Testis (tissue), 2 donors: ENCODE measurements at regions not wholly inside any gene's neighbourhood (a gene's known extent, or its start where the extent isn't known, plus 50 kb on each side); places are given as distances from the start of the nearest gene placed in this dataset.

Source experiments
- DNase-seq: peaks from one replicate; pipeline ENCODE4 v3.0.0-alpha.2; 2019
- H3K27ac ChIP-seq, 2 donors: fragments of 200-600 bp; sonication (generic); one replicate each; pipeline ENCODE4 v1.5.1; 2019
- H3K27me3 ChIP-seq: fragments of 200-600 bp; sonication (generic); one replicate; pipeline ENCODE4 v1.5.1; 2019
- H3K36me3 ChIP-seq: fragments of 200-600 bp; sonication (generic); one replicate; pipeline ENCODE4 v1.5.1; 2017; ENCODE audit warnings: low read depth; ENCODE audit errors: missing control alignments
- H3K4me1 ChIP-seq: fragments of 200-600 bp; sonication (generic); one replicate; pipeline ENCODE4 v1.5.1; 2019
- H3K4me3 ChIP-seq, 2 donors: fragments of 200-600 bp; sonication (generic); one replicate each; pipeline ENCODE4 v1.5.1; 2017 to 2019
- H3K9me3 ChIP-seq: fragments of 200-600 bp; sonication (generic); one replicate; pipeline ENCODE4 v1.5.1; 2017
- POLR2A ChIP-seq: fragments of 450-650 bp; IDR thresholded peaks from one replicate; pipeline ENCODE4 v1.6.1; 2017; ENCODE audit warnings: antibody characterized with exemption, mild to moderate bottlenecking, moderate library complexity
- WGBS, 2 donors: methylation state at CpG; one replicate each; pipeline ENCODE4 v1.1.5; 2018; 5-methylcytosine and 5-hydroxymethylcytosine counted together
- intact Hi-C: fragments of 100-400 bp; cut with DNase I; formaldehyde crosslinking; loops from one replicate; pipeline ENCODE4 v1.15.1; 2023; ENCODE audit warnings: low total_unique reads
- TF ChIP-seq, protein P1 (sequence below), 3 experiments: fragments of 450-650 bp in 2 of 3; fragments of 200-600 bp in 1 of 3; sonication (generic) in 1 of 3; IDR thresholded peaks; one replicate each; pipeline ENCODE4 v1.5.1; 2016 to 2019; ENCODE audit warnings: antibody characterized with exemption in 3 of 3, mild to moderate bottlenecking in 2 of 3, moderate library complexity in 1 of 3

DNA sequence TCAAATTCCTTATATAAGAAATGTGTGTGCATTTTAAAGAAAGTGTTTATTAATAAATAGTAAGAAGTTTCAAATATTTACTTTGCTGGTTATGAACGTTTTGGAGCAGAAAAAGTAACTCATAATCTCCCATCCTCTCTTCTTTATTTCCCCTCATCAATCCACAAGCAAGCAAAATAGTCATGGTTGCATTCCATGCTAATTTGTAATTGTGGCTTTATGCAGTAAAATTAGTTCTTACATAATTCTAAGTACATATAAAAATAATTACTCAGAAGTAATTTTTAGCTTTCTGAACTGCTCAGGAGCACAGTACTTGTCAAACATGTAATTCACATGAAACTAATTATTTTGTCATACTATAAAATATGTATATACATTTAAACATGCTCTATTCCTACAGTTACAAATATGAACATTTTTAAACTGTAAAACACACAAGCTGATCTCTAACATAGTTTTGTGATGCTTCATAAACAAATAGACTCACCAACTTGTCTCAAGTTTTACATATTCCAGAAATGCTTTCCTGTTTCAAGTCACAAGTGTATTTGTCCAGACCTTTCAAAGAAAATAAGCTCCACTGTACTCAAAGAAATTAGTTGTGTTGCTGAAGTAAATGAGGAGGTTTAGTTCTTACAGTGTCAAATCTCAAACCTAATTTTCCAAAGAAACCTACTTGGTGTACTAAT, 218.9 kb downstream of the PABPC4L start:
- intact Hi-C loops, result no loop called here
- TF ChIP-seq POLR2A, result no peak
- TF ChIP-seq, protein P1, sequence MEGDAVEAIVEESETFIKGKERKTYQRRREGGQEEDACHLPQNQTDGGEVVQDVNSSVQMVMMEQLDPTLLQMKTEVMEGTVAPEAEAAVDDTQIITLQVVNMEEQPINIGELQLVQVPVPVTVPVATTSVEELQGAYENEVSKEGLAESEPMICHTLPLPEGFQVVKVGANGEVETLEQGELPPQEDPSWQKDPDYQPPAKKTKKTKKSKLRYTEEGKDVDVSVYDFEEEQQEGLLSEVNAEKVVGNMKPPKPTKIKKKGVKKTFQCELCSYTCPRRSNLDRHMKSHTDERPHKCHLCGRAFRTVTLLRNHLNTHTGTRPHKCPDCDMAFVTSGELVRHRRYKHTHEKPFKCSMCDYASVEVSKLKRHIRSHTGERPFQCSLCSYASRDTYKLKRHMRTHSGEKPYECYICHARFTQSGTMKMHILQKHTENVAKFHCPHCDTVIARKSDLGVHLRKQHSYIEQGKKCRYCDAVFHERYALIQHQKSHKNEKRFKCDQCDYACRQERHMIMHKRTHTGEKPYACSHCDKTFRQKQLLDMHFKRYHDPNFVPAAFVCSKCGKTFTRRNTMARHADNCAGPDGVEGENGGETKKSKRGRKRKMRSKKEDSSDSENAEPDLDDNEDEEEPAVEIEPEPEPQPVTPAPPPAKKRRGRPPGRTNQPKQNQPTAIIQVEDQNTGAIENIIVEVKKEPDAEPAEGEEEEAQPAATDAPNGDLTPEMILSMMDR (IDR thresholded peaks at IDR 0.05), result no peak
- H3K27ac ChIP-seq, result no peak overlapping the region
- H3K27me3 ChIP-seq, result no peaks in the 10 kb centered on the region
- H3K4me3 ChIP-seq, result no peak overlapping the region
- no peak for DNase-seq
- no peaks in the 10 kb centered on the region for H3K9me3 ChIP-seq
- 38 to 44% methylated on average over 1 of the region's 1 CpG for WGBS, 2 donors
- no peaks in the 10 kb centered on the region for H3K36me3 ChIP-seq
- H3K4me1 ChIP-seq, result no peaks in the 10 kb centered on the region

GRCh38 chr4:133981327-133981726, 220.3 kb downstream of the PABPC4L start:
- Histone ChIP-seq H3K4me1 (no peaks in the 10 kb centered on the region), H3K9me3 (no peaks in the 10 kb centered on the region), H3K4me3 (no peak overlapping the region), H3K27me3 (no peaks in the 10 kb centered on the region), H3K27ac (no peak overlapping the region), H3K36me3 (no peaks in the 10 kb centered on the region)
- no peak for DNase-seq
- intact Hi-C loops, result no loop called here
- 76 to 79% methylated on average over 2 of the region's 2 CpGs for WGBS, 2 donors
- TF ChIP-seq, protein P1 (IDR thresholded peaks at IDR 0.05), result no peak
- no peak for TF ChIP-seq POLR2A

DNA sequence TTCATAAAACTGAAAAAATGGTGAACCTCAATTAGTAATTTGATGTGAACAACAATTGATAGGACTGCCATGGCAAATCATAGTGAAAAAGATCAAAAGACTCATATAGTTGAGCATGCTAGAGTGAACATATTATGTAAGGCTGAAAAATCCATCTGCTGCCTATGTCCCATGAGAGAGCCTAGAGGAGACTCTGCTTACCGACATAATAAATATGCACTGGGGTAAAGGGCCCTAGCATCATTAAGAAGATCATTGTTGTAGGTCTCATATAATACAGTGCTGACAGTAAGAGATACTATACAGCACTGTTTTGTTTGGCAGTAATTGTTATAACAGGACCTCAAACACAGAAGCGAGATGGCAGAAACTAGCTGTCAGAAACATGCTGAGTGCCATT, 229.0 kb downstream of the PABPC4L start:
- Histone ChIP-seq H3K4me3 (no peak overlapping the region), H3K27ac (no peak overlapping the region), H3K27me3 (no peaks in the 10 kb centered on the region), H3K9me3 (no peaks in the 10 kb centered on the region), H3K4me1 (no peaks in the 10 kb centered on the region), H3K36me3 (no peaks in the 10 kb centered on the region)
- intact Hi-C loops, result no loop called here
- no peak for TF ChIP-seq POLR2A
- TF ChIP-seq, protein P1 (IDR thresholded peaks at IDR 0.05), result no peak
- DNase-seq, result no peak
- WGBS, 2 donors, result 81 to 88% methylated on average over 2 of the region's 2 CpGs

DNA sequence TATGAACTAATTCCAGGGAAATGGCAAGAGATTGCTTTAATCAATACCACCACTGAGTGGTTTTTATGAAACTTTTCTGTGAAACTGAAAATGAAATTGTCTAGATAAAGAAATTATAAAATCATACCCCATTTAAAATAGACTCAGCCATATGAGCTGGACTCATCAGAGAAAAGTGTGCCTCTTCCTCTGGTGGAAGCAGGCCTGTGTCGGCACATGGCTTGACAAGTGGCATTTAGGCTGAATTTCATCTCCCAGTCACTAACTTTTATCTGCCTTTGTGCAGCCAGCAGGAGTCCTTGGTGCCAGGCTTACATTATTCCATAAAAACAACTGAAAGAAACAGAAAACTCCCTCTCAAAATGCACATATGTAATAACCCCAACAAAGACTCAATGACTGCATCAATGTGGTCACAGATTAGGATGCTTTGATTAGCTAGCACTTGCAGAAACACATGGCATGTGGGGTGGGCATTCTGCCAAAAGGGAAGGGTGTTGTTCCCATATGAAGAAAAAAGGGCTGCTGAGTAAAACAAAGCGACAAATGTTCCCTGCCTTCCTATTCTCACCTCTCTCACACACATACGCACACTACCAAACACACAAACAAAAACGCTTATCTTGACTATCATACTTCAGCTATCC, 232.3 kb downstream of the PABPC4L start:
- no peaks in the 10 kb centered on the region for H3K36me3 ChIP-seq

More for the DNA sequence above, 232.3 kb downstream of the PABPC4L start:
- DNase-seq, result peak; percentile 17
- Histone ChIP-seq H3K4me1 (no peaks in the 10 kb centered on the region), H3K27me3 (no peaks in the 10 kb centered on the region), H3K27ac (no peak overlapping the region), H3K4me3 (no peak overlapping the region), H3K9me3 (no peaks in the 10 kb centered on the region)
- WGBS, 2 donors, result 69 to 78% methylated on average over 4 of the region's 4 CpGs
- intact Hi-C loops, result no loop called here
- no peak for TF ChIP-seq POLR2A
- TF ChIP-seq, protein P1 (IDR thresholded peaks at IDR 0.05), result no peak
